Heart left ventricle (tissue), 13 donors: ENCODE measurements at regions not wholly inside any gene's neighbourhood (a gene's known extent, or its start where the extent isn't known, plus 50 kb on each side); places are given as distances from the start of the nearest gene placed in this dataset.

ENCODE experiments used
- CTCF ChIP-seq, 12 donors: fragments of 200-600 bp; sonication (generic) in 4 of 12; IDR thresholded peaks; one replicate each; pipeline versions ENCODE4 v1.5.0 to v1.8.0; 2018 to 2022; ENCODE audit warnings: antibody characterized with exemption in 12 of 12, mild to moderate bottlenecking in 5 of 12
- POLR2A ChIP-seq, 2 donors: fragments of 450-650 bp; IDR thresholded peaks; one replicate each; pipeline ENCODE4 v1.6.1; 2017; ENCODE audit warnings: antibody characterized with exemption in 2 of 2, mild to moderate bottlenecking in 2 of 2, moderate library complexity in 2 of 2
- donor health status: ischemic (EF 13 %, LVEDD 7.1; RV severe dilation, severe dysfunction).
- donor health status: DM: no; HTN: yes; CAD: no.
- donor health status: DM: no; HTN: no; CAD: no.
- donor health status: ischemic (EF 25% LVEDD 6.9; RV normal size, moderate dysfunction).
- donor health status: ischemic (EF 25% LVEDD 5.7; RV mildly dilated, moderate dysfunction).
- donor health status: ischemic (EF 35%, LVEDD 5.7; RV mildly dilated, moderate dysfunction).
- donor health status: nonischemic (EF 11% LVEDD 7.7; RV severe dilation, severe dysfunction).
- donor health status: DM: yes; HTN: yes; CAD: no.
- donor health status: PGD.
- donor health status: ischemic (EF 29% LVEDD 5.4; RV normal size, mild dysfunction).
- donor health status: nonischemic (EF 23%, LVEDD 6.1; RV moderate dilation, normal function).

GRCh38 chr16:82298472-82298871, 128.4 kb upstream of the MPHOSPH6 start:
- TF ChIP-seq CTCF (IDR thresholded peaks at IDR 0.05) (no peak), POLR2A (IDR thresholded peaks at IDR 0.05) (no peak)
